Activated naive CD4-positive, alpha-beta T cell treated with anti-CD3 and anti-CD28 coated beads, Interleukin-2, amount 50 U/mL, for 72 hours (primary cell): ENCODE measurements at regions not wholly inside any gene's neighbourhood (a gene's known extent, or its start where the extent isn't known, plus 50 kb on each side); places are given as distances from the start of the nearest gene placed in this dataset.

Experiments used
- ATAC-seq, 2 donors: fragments of 150-1000 bp; cut with Tn5 transposase; 2 replicates each; pipeline ENCODE4 v1.10.0; 2021; ENCODE audit warnings: mild to moderate bottlenecking in 2 of 2, moderate library complexity in 2 of 2
- DNase-seq, 2 donors: peaks; one replicate each; pipeline ENCODE4 v3.0.0; 2021 to 2022; ENCODE audit warnings: low spot score in 2 of 2
- H3K27ac Mint-ChIP-seq, 2 donors: one replicate each; pipeline ENCODE4 v1.8.0; 2022; ENCODE audit warnings: mild to moderate bottlenecking in 2 of 2, mixed read lengths in 2 of 2
- H3K36me3 Mint-ChIP-seq, 2 donors: one replicate each; pipeline ENCODE4 v1.8.0; 2022; ENCODE audit warnings: mixed read lengths in 2 of 2
- H3K9me3 Mint-ChIP-seq, 2 donors: one replicate each; pipeline ENCODE4 v1.8.0; 2022; ENCODE audit warnings: mixed read lengths in 2 of 2

GRCh38 chr1:69433073-69433472 is 134.6 kb upstream of the LRRC7 start:
- no peak for ATAC-seq
- Mint-ChIP-seq H3K27ac (no peak overlapping the region), H3K9me3 (peaks cover 8% of the 10 kb centered on the region in 2 donors), H3K36me3 (no peaks in the 10 kb centered on the region)
- DNase-seq = no peak

- Mint-ChIP-seq H3K36me3 (no peaks in the 10 kb centered on the region), H3K9me3 (peaks cover 6 to 9% of the 10 kb centered on the region in 2 donors), H3K27ac (no peak overlapping the region)
- DNase-seq (no peak), ATAC-seq (no peak)
Observed at GRCh38 chr1:69436151-69436550, 131.6 kb upstream of the LRRC7 start.

GRCh38 chr1:69438056-69438795 is 129.5 kb upstream of the LRRC7 start:
- DNase-seq (no peak), ATAC-seq (no peak)
- Mint-ChIP-seq H3K36me3 (no peaks in the 10 kb centered on the region), H3K9me3 (peaks cover 11 to 14% of the 10 kb centered on the region in 2 donors), H3K27ac (no peak overlapping the region)

- no peak for DNase-seq
- ATAC-seq = no peak
- H3K27ac Mint-ChIP-seq = no peak overlapping the region
- H3K9me3 Mint-ChIP-seq = peaks cover 6 to 11% of the 10 kb centered on the region in 2 donors
- no peaks in the 10 kb centered on the region for H3K36me3 Mint-ChIP-seq
Observed at GRCh38 chr1:69441496-69441895, 126.2 kb upstream of the LRRC7 start.

- DNase-seq = no peak
- H3K36me3 Mint-ChIP-seq = peaks cover 0 to 10% of the 10 kb centered on the region in 2 donors
- no peak overlapping the region for H3K27ac Mint-ChIP-seq
- ATAC-seq = no peak
- H3K9me3 Mint-ChIP-seq = peaks cover 27 to 33% of the 10 kb centered on the region in 2 donors
Observed at GRCh38 chr1:69451196-69451595, 116.5 kb upstream of the LRRC7 start.

GRCh38 chr1:69455718-69456117 is 112.0 kb upstream of the LRRC7 start:
- Mint-ChIP-seq H3K36me3 (no peaks in the 10 kb centered on the region), H3K27ac (no peak overlapping the region), H3K9me3 (peaks cover 27 to 31% of the 10 kb centered on the region in 2 donors)
- ATAC-seq = no peak
- no peak for DNase-seq

- Mint-ChIP-seq H3K27ac (no peak overlapping the region), H3K9me3 (peaks cover 20 to 24% of the 10 kb centered on the region in 2 donors), H3K36me3 (no peaks in the 10 kb centered on the region)
- ATAC-seq (no peak), DNase-seq (no peak)
Observed at GRCh38 chr1:69459244-69459643, 108.5 kb upstream of the LRRC7 start.

- Mint-ChIP-seq H3K9me3 (peaks cover 5 to 13% of the 10 kb centered on the region in 2 donors), H3K36me3 (no peaks in the 10 kb centered on the region), H3K27ac (no peak overlapping the region)
- DNase-seq (no peak), ATAC-seq (no peak)
Observed at GRCh38 chr1:69475021-69475420, 92.7 kb upstream of the LRRC7 start.

GRCh38 chr1:69479734-69480133 is 88.0 kb upstream of the LRRC7 start:
- no peak overlapping the region for H3K27ac Mint-ChIP-seq
- peaks cover 0 to 11% of the 10 kb centered on the region in 2 donors for H3K9me3 Mint-ChIP-seq
- H3K36me3 Mint-ChIP-seq = no peaks in the 10 kb centered on the region
- no peak for ATAC-seq
- DNase-seq = no peak

GRCh38 chr1:69483246-69483645 is 84.5 kb upstream of the LRRC7 start:
- ATAC-seq (no peak), DNase-seq (no peak)
- Mint-ChIP-seq H3K27ac (no peak overlapping the region), H3K36me3 (peaks cover 8% of the 10 kb centered on the region in 2 donors), H3K9me3 (peaks cover 8 to 9% of the 10 kb centered on the region in 2 donors)

- no peak for ATAC-seq
- H3K27ac Mint-ChIP-seq = no peak overlapping the region
- peaks cover 8 to 12% of the 10 kb centered on the region in 2 donors for H3K36me3 Mint-ChIP-seq
- H3K9me3 Mint-ChIP-seq = peaks cover 10 to 14% of the 10 kb centered on the region in 2 donors
- DNase-seq = no peak
Observed at GRCh38 chr1:69485616-69486015, 82.1 kb upstream of the LRRC7 start.

GRCh38 chr1:69491416-69491815 is 76.3 kb upstream of the LRRC7 start:
- DNase-seq (no peak), ATAC-seq (no peak)
- Mint-ChIP-seq H3K9me3 (peaks cover 14 to 17% of the 10 kb centered on the region in 2 donors), H3K27ac (no peak overlapping the region), H3K36me3 (peaks cover 8 to 12% of the 10 kb centered on the region in 2 donors)

GRCh38 chr1:69492286-69492685 is 75.4 kb upstream of the LRRC7 start:
- no peak for DNase-seq
- no peak for ATAC-seq
- Mint-ChIP-seq H3K9me3 (peaks cover 14 to 17% of the 10 kb centered on the region in 2 donors), H3K27ac (no peak overlapping the region), H3K36me3 (peaks cover 8 to 12% of the 10 kb centered on the region in 2 donors)

GRCh38 chr1:69494221-69494620 is 73.5 kb upstream of the LRRC7 start:
- no peak for ATAC-seq

GRCh38 chr1:69497441-69498221 is 70.1 kb upstream of the LRRC7 start:
- peaks cover 2 to 4% of the 10 kb centered on the region in 2 donors for H3K9me3 Mint-ChIP-seq
- no peak overlapping the region for H3K27ac Mint-ChIP-seq
- no peak for ATAC-seq
- DNase-seq = no peak
- no peaks in the 10 kb centered on the region for H3K36me3 Mint-ChIP-seq

More at GRCh38 chr1:69494221-69494620, 73.5 kb upstream of the LRRC7 start:
- no peak for DNase-seq
- Mint-ChIP-seq H3K27ac (no peak overlapping the region), H3K9me3 (peaks cover 4 to 7% of the 10 kb centered on the region in 2 donors), H3K36me3 (no peaks in the 10 kb centered on the region)

GRCh38 chr1:69498711-69499110 is 69.0 kb upstream of the LRRC7 start:
- ATAC-seq (no peak), DNase-seq (no peak)
- H3K36me3 Mint-ChIP-seq = no peaks in the 10 kb centered on the region
- peaks cover 0 to 4% of the 10 kb centered on the region in 2 donors for H3K9me3 Mint-ChIP-seq
- no peak overlapping the region for H3K27ac Mint-ChIP-seq

- Mint-ChIP-seq H3K27ac (no peak overlapping the region), H3K36me3 (no peaks in the 10 kb centered on the region), H3K9me3 (peaks cover 0 to 4% of the 10 kb centered on the region in 2 donors)
- no peak for DNase-seq
- no peak for ATAC-seq
Observed at GRCh38 chr1:69499203-69499803, 68.4 kb upstream of the LRRC7 start.
